GM23338 (cell line): ENCODE measurements at regions not wholly inside any gene's neighbourhood (a gene's known extent, or its start where the extent isn't known, plus 50 kb on each side); places are given as distances from the start of the nearest gene placed in this dataset.

Source experiments
- ATAC-seq: fragments of 200-7000 bp; cut with Tn5 transposase; 3 replicates; pipeline ENCODE4 v1.9.1; 2020
- DNase-seq: peaks from one replicate; pipeline ENCODE4 v3.0.0-alpha.2; 2015; ENCODE audit warnings: low spot score
- H2AFZ ChIP-seq: fragments of 200-600 bp; sonication (generic); 2 replicates; pipeline ENCODE4 v1.8.0; 2016; ENCODE audit warnings: antibody characterized with exemption, mild to moderate bottlenecking, moderate library complexity
- H3F3A ChIP-seq: fragments of 200-600 bp; sonication (generic); replicated peaks from 2 replicates; pipeline ENCODE4 v1.8.0; 2017; ENCODE audit warnings: antibody characterized with exemption, mixed run types, low read depth
- H3K27ac ChIP-seq: fragments of 200-600 bp; sonication (generic); 2 replicates; pipeline ENCODE4 v1.6.1; 2016; ENCODE audit warnings: low read depth
- H3K27me3 ChIP-seq: fragments of 200-600 bp; sonication (generic); 2 replicates; pipeline ENCODE4 v1.8.0; 2016; ENCODE audit warnings: mild to moderate bottlenecking, mixed run types, moderate library complexity; ENCODE audit not compliant: insufficient read depth
- H3K36me3 ChIP-seq: fragments of 200-600 bp; sonication (generic); 2 replicates; pipeline ENCODE4 v1.8.0; 2016; ENCODE audit warnings: mild to moderate bottlenecking; ENCODE audit not compliant: insufficient read depth
- H3K4me1 ChIP-seq: fragments of 200-600 bp; sonication (generic); 2 replicates; pipeline ENCODE4 v1.8.0; 2016; ENCODE audit warnings: mild to moderate bottlenecking, moderate library complexity; ENCODE audit not compliant: insufficient read depth
- H3K4me2 ChIP-seq: fragments of 200-600 bp; sonication (generic); 2 replicates; pipeline ENCODE4 v1.7.1; 2017; ENCODE audit warnings: mixed run types
- H3K4me3 ChIP-seq: fragments of 200-600 bp; sonication (generic); 2 replicates; pipeline ENCODE4 v1.6.1; 2016; ENCODE audit warnings: mixed run types
- H3K79me2 ChIP-seq: fragments of 200-600 bp; sonication (generic); replicated peaks from 2 replicates; pipeline ENCODE4 v1.8.0; 2017; ENCODE audit warnings: mild to moderate bottlenecking; ENCODE audit not compliant: insufficient read depth
- H3K9me2 ChIP-seq: fragments of 200-600 bp; sonication (generic); 2 replicates; pipeline ENCODE4 v1.8.0; 2017; ENCODE audit not compliant: insufficient read depth
- H4K20me1 ChIP-seq: fragments of 200-600 bp; sonication (generic); replicated peaks from 2 replicates; pipeline ENCODE4 v1.8.0; 2017; ENCODE audit warnings: mild to moderate bottlenecking; ENCODE audit not compliant: insufficient read depth
- H3K27ac Mint-ChIP-seq: 2 replicates; pipeline ENCODE4 v1.8.0; 2020; ENCODE audit warnings: inconsistent platforms, mild to moderate bottlenecking, moderate library complexity, mixed read lengths
- H3K27me3 Mint-ChIP-seq: 3 replicates; pipeline ENCODE4 v1.8.0; 2022; ENCODE audit warnings: low read depth, mild to moderate bottlenecking, moderate library complexity, mixed read lengths, inconsistent platforms; ENCODE audit not compliant: insufficient read depth, poor library complexity
- H3K36me3 Mint-ChIP-seq: 3 replicates; pipeline ENCODE4 v1.8.0; 2021; ENCODE audit warnings: low read depth, mild to moderate bottlenecking, inconsistent platforms, moderate library complexity, mixed read lengths
- H3K4me1 Mint-ChIP-seq: 3 replicates; pipeline ENCODE4 v1.8.0; 2020; ENCODE audit warnings: mild to moderate bottlenecking, inconsistent platforms, mixed read lengths
- H3K4me3 Mint-ChIP-seq: 3 replicates; pipeline ENCODE4 v1.8.0; 2021; ENCODE audit warnings: moderate library complexity, mild to moderate bottlenecking, inconsistent platforms, mixed read lengths
- H3K9me3 Mint-ChIP-seq: 3 replicates; pipeline ENCODE4 v1.8.0; 2020; ENCODE audit warnings: moderate library complexity, mild to moderate bottlenecking, inconsistent platforms, mixed read lengths
- CREB1 ChIP-seq: fragments of 250-450 bp; sonication (Bioruptor Pico); IDR thresholded peaks from 2 replicates; pipeline ENCODE4 v1.5.0; 2020; ENCODE audit warnings: low read depth, mild to moderate bottlenecking, moderate library complexity
- CTCF ChIP-seq, 2 experiments: fragments of 200-600 bp in 1 of 2; sonication (generic) in 1 of 2; conservative IDR thresholded peaks; 2 replicates each; pipeline versions ENCODE4 v1.5.1 to v1.6.1; 2016 to 2017; ENCODE audit warnings: antibody characterized with exemption in 2 of 2, low read depth in 2 of 2, mild to moderate bottlenecking in 2 of 2, moderate library complexity in 1 of 2
- EZH2 ChIP-seq: fragments of 200-600 bp; sonication (generic); IDR thresholded peaks from one replicate; pipeline ENCODE4 v1.8.0; 2017; ENCODE audit warnings: antibody characterized with exemption, mild to moderate bottlenecking, low read depth; ENCODE audit not compliant: unreplicated experiment
- EZH2phosphoT487 ChIP-seq: fragments of 200-600 bp; sonication (generic); IDR thresholded peaks from one replicate; pipeline ENCODE4 v1.8.1; 2018; ENCODE audit warnings: antibody characterized with exemption; ENCODE audit not compliant: unreplicated experiment
- JUNB ChIP-seq: IDR thresholded peaks from one replicate; pipeline ENCODE4 v1.6.1; 2016; ENCODE audit warnings: antibody characterized with exemption; ENCODE audit not compliant: unreplicated experiment
- NANOG ChIP-seq: IDR thresholded peaks from 2 replicates; pipeline ENCODE4 v1.6.1; 2016; ENCODE audit warnings: antibody characterized with exemption, borderline replicate concordance
- POLR2AphosphoS5 ChIP-seq: IDR thresholded peaks from 2 replicates; pipeline ENCODE4 v1.6.1; 2016; ENCODE audit warnings: antibody characterized with exemption, low read depth
- REST ChIP-seq: IDR thresholded peaks from one replicate; pipeline ENCODE4 v1.6.1; 2018; ENCODE audit warnings: antibody characterized with exemption; ENCODE audit not compliant: unreplicated experiment
- STAT1 ChIP-seq: IDR thresholded peaks from one replicate; pipeline ENCODE4 v1.6.1; 2016; ENCODE audit warnings: antibody characterized with exemption; ENCODE audit not compliant: unreplicated experiment
- ZNF114 ChIP-seq: fragments of 250-450 bp; sonication (Bioruptor Pico); IDR thresholded peaks from 2 replicates; pipeline ENCODE4 v1.5.0; 2020; ENCODE audit warnings: mild to moderate bottlenecking, moderate library complexity
- ZNF331 ChIP-seq: fragments of 250-450 bp; sonication (Bioruptor Pico); IDR thresholded peaks from 2 replicates; pipeline ENCODE4 v1.5.0; 2020; ENCODE audit warnings: low read depth, mild to moderate bottlenecking, moderate library complexity

- TF ChIP-seq REST: no peak
Observed at GRCh38 chr21:35737899-35738346, 322.4 kb downstream of the SETD4 start (continued).

- H3K27me3 Mint-ChIP-seq: no peaks in the 10 kb centered on the region
- no peak overlapping the region for H3K4me2 ChIP-seq
- no peak overlapping the region for H3K27ac ChIP-seq
- no peaks in the 10 kb centered on the region for H3K4me1 Mint-ChIP-seq
- no peak for DNase-seq
- H3K9me2 ChIP-seq: peaks cover 17% of the 10 kb centered on the region
- no peaks in the 10 kb centered on the region; the same call in 1 of the 2 replicates for H3K36me3 ChIP-seq
- no peaks in the 10 kb centered on the region for H4K20me1 ChIP-seq
- peaks cover 7% of the 10 kb centered on the region for H3K36me3 Mint-ChIP-seq
- peaks cover 18% of the 10 kb centered on the region for H3K9me3 Mint-ChIP-seq
- no peaks in the 10 kb centered on the region for H3K27me3 ChIP-seq
- H3K27ac Mint-ChIP-seq: no peak overlapping the region
- ATAC-seq: no peak
- no peaks in the 10 kb centered on the region for H3F3A ChIP-seq
- no peak overlapping the region for H3K4me3 ChIP-seq
- H3K79me2 ChIP-seq: no peaks in the 10 kb centered on the region
- H3K4me1 ChIP-seq: no peaks in the 10 kb centered on the region
- no peak overlapping the region for H3K4me3 Mint-ChIP-seq
- 0 out of 2 replicates have a peak overlapping the region, but pooled peaks have one; percentile 7 for H2AFZ ChIP-seq
- no peak for TF ChIP-seq CREB1 (CRISPR knock-in tag)
- no peak for TF ChIP-seq CTCF (conservative IDR thresholded peaks at IDR 0.05; ENCODE audit: low read depth in 2 of 2)
- no peak for TF ChIP-seq REST
- TF ChIP-seq ZNF114 (CRISPR knock-in tag): no peak
- no peak for TF ChIP-seq POLR2AphosphoS5
- TF ChIP-seq ZNF331: no peak
- TF ChIP-seq STAT1: no peak
- no peak for TF ChIP-seq NANOG
- TF ChIP-seq EZH2: no peak
- TF ChIP-seq JUNB: no peak
- no peak for TF ChIP-seq EZH2phosphoT487
Observed at GRCh38 chr21:35737449-35737848, 322.9 kb downstream of the SETD4 start.
